Thoracic aorta (tissue), 2 donors: ENCODE measurements at regions not wholly inside any gene's neighbourhood (a gene's known extent, or its start where the extent isn't known, plus 50 kb on each side); places are given as distances from the start of the nearest gene placed in this dataset.

Experiments
- ATAC-seq: fragments of 150-250 bp; one replicate; pipeline ENCODE4 v1.8.0; 2017; ENCODE audit warnings: low read depth; ENCODE audit not compliant: insufficient number of reproducible peaks, low FRiP score
- DNase-seq: peaks from one replicate; pipeline ENCODE4 v3.0.0-alpha.2; 2020; ENCODE audit warnings: low spot score
- H3K27ac ChIP-seq, 2 donors: fragments of 200-600 bp; sonication (generic); 1 replicate in 1 of 2; 2 replicates in 1 of 2; pipeline ENCODE4 v1.5.1; 2016; ENCODE audit warnings: mild to moderate bottlenecking in 2 of 2, moderate library complexity in 2 of 2
- H3K27me3 ChIP-seq: fragments of 200-600 bp; sonication (generic); replicated peaks from 2 replicates; pipeline ENCODE4 v1.6.0; 2016; ENCODE audit warnings: mild to moderate bottlenecking; ENCODE audit not compliant: insufficient read depth
- H3K36me3 ChIP-seq: fragments of 200-600 bp; sonication (generic); one replicate; pipeline ENCODE4 v1.5.1; 2016
- H3K4me1 ChIP-seq, 2 donors: fragments of 200-600 bp; sonication (generic); 1 replicate in 1 of 2; 2 replicates in 1 of 2; pipeline versions ENCODE4 v1.5.1 to v1.6.0; 2016; ENCODE audit warnings: low read depth in 2 of 2, mild to moderate bottlenecking in 1 of 2; ENCODE audit not compliant: control insufficient read depth in 1 of 2
- H3K4me3 ChIP-seq: fragments of 200-600 bp; sonication (generic); 2 replicates; pipeline ENCODE4 v1.5.1; 2016; ENCODE audit warnings: mild to moderate bottlenecking
- H3K9me3 ChIP-seq: fragments of 200-600 bp; sonication (generic); 2 replicates; pipeline ENCODE4 v1.5.1; 2016
- TF ChIP-seq, protein P1 (sequence below): fragments of 200-600 bp; sonication (generic); IDR thresholded peaks from one replicate; pipeline ENCODE4 v1.5.1; 2019; ENCODE audit warnings: antibody characterized with exemption

DNA sequence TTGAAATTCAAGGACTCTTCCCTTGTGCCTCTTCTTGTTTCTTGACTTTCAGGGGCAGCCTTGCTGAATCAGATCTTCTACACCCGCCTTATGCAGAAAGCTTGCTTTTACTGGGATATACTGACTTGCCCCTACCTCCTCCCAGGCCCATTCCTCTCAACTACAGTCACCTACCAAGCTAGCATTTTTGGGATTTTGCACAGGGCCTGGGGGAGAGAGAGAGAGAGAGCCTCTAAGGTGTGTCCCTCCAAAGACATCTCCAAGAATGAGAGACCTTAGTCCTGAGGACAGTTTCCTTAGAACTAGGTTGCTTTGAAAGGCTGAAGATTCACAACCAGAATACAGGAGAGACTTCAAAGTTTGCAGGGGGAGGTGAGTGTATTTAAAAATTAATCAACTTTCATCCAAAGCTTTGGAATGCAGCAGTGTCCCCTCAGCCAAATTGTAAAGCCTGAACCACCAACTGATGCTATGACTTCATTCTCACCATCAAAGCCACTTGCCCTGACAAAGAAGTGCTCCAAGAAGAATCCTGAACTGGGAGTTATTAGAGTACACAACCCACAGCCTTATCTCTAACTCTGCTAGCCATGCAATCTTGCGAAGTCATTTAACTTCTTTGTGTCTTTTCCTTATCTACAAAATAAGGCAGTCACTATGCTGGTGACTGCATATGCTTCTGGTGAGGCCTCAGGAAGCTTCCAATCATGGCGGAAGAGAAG, 96.1 kb upstream of the EGLN3 start:
- H3K27ac ChIP-seq = no peak overlapping the region
- no peaks in the 10 kb centered on the region for H3K36me3 ChIP-seq
- no peaks in the 10 kb centered on the region for H3K27me3 ChIP-seq
- no peaks in the 10 kb centered on the region for H3K9me3 ChIP-seq
- H3K4me1 ChIP-seq = no peaks in the 10 kb centered on the region
- DNase-seq (no peak), ATAC-seq (no peak)
- TF ChIP-seq, protein P1, sequence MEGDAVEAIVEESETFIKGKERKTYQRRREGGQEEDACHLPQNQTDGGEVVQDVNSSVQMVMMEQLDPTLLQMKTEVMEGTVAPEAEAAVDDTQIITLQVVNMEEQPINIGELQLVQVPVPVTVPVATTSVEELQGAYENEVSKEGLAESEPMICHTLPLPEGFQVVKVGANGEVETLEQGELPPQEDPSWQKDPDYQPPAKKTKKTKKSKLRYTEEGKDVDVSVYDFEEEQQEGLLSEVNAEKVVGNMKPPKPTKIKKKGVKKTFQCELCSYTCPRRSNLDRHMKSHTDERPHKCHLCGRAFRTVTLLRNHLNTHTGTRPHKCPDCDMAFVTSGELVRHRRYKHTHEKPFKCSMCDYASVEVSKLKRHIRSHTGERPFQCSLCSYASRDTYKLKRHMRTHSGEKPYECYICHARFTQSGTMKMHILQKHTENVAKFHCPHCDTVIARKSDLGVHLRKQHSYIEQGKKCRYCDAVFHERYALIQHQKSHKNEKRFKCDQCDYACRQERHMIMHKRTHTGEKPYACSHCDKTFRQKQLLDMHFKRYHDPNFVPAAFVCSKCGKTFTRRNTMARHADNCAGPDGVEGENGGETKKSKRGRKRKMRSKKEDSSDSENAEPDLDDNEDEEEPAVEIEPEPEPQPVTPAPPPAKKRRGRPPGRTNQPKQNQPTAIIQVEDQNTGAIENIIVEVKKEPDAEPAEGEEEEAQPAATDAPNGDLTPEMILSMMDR = no peak
- no peak overlapping the region for H3K4me3 ChIP-seq

DNA sequence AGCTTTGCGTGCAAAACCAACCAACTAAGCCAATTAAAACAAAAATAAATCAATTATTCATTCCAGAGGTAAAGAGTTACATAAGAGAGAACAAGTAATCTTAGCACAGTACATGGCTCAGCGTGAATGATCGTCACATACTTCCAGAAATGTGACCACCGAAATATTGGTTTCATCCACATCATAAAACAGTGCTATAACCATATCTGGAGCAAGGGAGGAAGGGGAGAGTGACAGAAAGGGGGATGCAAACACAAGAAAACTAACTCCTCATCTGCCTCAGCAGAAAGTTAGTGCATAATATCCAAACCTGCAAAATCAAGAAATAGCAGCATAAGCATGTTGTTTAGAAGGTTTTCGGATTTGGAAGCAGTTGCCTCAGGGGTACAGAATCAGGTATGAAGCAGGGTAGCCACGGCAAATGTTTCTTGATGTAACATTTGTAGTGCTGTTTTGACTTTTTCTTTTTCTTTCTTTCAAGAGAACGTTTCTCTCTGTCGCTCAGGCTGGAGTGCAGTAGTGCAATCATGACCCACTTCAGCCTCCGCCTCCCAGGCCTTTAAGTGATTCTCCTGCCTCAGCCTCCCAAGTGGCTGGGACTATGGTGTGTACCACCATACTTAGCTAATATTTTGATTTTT, 93.9 kb upstream of the EGLN3 start:
- no peaks in the 10 kb centered on the region for H3K9me3 ChIP-seq
- ATAC-seq (no peak), DNase-seq (no peak)
- no peaks in the 10 kb centered on the region for H3K4me1 ChIP-seq
- no peak overlapping the region for H3K4me3 ChIP-seq
- H3K36me3 ChIP-seq = no peaks in the 10 kb centered on the region
- TF ChIP-seq, protein P1 = no peak
- no peak overlapping the region for H3K27ac ChIP-seq
- H3K27me3 ChIP-seq = no peaks in the 10 kb centered on the region

DNA sequence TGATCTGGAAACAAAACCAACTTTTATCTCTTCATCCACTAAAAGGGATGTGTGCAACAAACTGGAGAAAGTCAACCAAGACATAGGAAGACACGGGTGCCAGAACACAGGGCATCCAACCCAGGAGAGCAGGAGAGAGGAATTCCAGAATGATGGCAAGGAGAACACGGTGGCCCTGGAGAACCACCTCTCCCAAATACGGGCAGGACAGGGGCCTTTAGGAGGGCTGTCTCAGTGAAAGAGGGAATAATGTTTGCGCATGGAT, 93.4 kb upstream of the EGLN3 start:
- DNase-seq (no peak), ATAC-seq (no peak)
- H3K36me3 ChIP-seq = no peaks in the 10 kb centered on the region
- no peak overlapping the region for H3K27ac ChIP-seq
- no peaks in the 10 kb centered on the region for H3K9me3 ChIP-seq
- no peak overlapping the region for H3K4me3 ChIP-seq
- H3K27me3 ChIP-seq = no peaks in the 10 kb centered on the region
- TF ChIP-seq, protein P1 = no peak
- no peaks in the 10 kb centered on the region for H3K4me1 ChIP-seq

DNA sequence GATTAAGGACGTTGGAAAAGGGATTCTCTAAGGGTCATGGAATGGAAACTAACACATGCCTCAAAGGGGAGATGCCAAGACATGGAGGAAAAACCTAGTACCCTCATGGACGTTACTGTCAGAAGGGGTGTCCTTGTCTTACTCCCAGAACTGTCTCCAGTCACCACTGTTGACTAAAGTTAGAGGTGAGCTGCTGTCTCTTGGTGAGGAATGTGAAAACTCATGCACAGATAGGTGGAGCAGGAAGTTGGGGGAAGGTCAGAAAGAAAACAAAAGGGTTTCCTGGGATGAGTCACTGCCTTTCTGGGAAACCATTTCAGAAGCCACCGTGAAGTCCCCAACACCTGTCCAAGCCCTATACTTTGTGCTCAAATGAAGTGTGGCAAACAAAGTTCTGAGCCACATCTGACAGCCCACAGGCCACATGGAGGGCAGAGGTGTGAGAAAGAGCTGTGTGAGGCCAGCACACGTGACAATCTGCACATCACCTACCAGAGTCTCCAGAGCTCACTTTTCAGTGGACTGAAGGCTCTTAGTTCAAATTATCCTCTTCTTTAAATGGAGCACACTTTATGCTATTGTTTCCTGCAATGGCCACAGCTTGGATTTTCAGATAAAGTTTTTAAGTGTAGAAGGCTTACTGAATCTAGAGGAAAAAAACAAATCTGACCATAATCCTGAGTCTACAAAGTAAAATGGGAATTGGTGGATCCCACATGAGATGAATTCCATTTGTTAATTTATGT, 92.9 kb upstream of the EGLN3 start:
- no peaks in the 10 kb centered on the region for H3K36me3 ChIP-seq
- H3K9me3 ChIP-seq = no peaks in the 10 kb centered on the region
- no peak overlapping the region for H3K27ac ChIP-seq
- H3K27me3 ChIP-seq = no peaks in the 10 kb centered on the region
- no peak for DNase-seq
- no peaks in the 10 kb centered on the region for H3K4me1 ChIP-seq
- ATAC-seq = no peak
- H3K4me3 ChIP-seq = no peak overlapping the region
- TF ChIP-seq, protein P1 = no peak

DNA sequence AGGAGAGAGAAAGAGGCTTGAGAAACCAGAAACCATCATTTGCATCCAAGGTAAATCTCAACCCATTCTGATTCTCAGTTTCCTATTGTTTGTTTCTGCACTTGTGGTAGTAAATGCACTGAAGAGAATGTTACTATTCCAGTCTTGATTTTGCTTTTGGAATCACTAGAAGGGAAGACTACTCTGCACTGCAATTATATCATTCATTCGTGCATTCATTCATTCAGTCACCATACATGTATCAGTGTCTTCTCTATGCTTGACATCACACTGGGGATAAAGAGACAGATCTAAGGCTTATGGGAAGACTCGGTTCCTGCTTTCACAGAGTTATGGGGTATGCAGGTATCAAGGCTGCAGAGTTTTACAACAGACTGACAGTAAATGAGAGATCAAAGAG, 90.3 kb upstream of the EGLN3 start:
- Histone ChIP-seq H3K9me3 (no peaks in the 10 kb centered on the region), H3K4me3 (no peak overlapping the region), H3K36me3 (no peaks in the 10 kb centered on the region), H3K4me1 (no peaks in the 10 kb centered on the region), H3K27me3 (no peaks in the 10 kb centered on the region), H3K27ac (no peak overlapping the region)
- TF ChIP-seq, protein P1 = no peak
- no peak for ATAC-seq
- DNase-seq = no peak
